H1 (cell line): ENCODE measurements at regions not wholly inside any gene's neighbourhood (a gene's known extent, or its start where the extent isn't known, plus 50 kb on each side); places are given as distances from the start of the nearest gene placed in this dataset.

Experiments used
- RAD21 ChIP-seq, 2 experiments: IDR thresholded peaks in 1 of 2; conservative IDR thresholded peaks in 1 of 2; 2 replicates each; pipeline ENCODE4 v1.6.1; 2011; ENCODE audit warnings: low read depth in 2 of 2, low read length in 2 of 2, improper control_type of control experiment in 1 of 2, inconsistent platforms in 1 of 2, mild to moderate bottlenecking in 1 of 2, moderate library complexity in 1 of 2

- TF ChIP-seq RAD21 (IDR thresholded peaks at IDR 0.05 in 1 of 2, conservative IDR thresholded peaks at IDR 0.05 in 1 of 2; ENCODE audit: low read depth in 2 of 2, low read length in 2 of 2), result no peak
Measured at GRCh38 chr3:165643425-165643824, 193.8 kb downstream of the BCHE start (continued).
